Body of pancreas (tissue), 4 donors: ENCODE measurements at regions not wholly inside any gene's neighbourhood (a gene's known extent, or its start where the extent isn't known, plus 50 kb on each side); places are given as distances from the start of the nearest gene placed in this dataset.

Source experiments
- ATAC-seq: fragments of 150-250 bp; one replicate; pipeline ENCODE4 v1.9.1; 2016
- DNase-seq, 4 donors: peaks; one replicate each; pipeline ENCODE4 v3.0.0-alpha.2; 2019
- H3K27ac ChIP-seq, 4 donors: fragments of 200-600 bp; sonication (generic); 1 replicate in 3 of 4; 2 replicates in 1 of 4; pipeline versions ENCODE4 v1.5.1 to v1.6.1; 2016 to 2019; ENCODE audit warnings: mild to moderate bottlenecking in 1 of 4, mixed read lengths in 1 of 4, moderate library complexity in 1 of 4
- H3K27me3 ChIP-seq, 2 donors: fragments of 200-600 bp; sonication (generic); one replicate each; pipeline ENCODE4 v1.6.0; 2016; ENCODE audit warnings: mild to moderate bottlenecking in 1 of 2
- H3K36me3 ChIP-seq, 2 donors: fragments of 200-600 bp; sonication (generic); replicated peaks in 1 of 2; 2 replicates each; pipeline ENCODE4 v1.5.1; 2016; ENCODE audit warnings: low read depth in 2 of 2; ENCODE audit not compliant: insufficient read depth in 1 of 2
- H3K4me1 ChIP-seq: fragments of 200-600 bp; sonication (generic); one replicate; pipeline ENCODE4 v1.6.0; 2016
- H3K4me3 ChIP-seq, 2 donors: fragments of 200-600 bp; sonication (generic); 1 replicate in 1 of 2; 2 replicates in 1 of 2; pipeline ENCODE4 v1.5.1; 2016 to 2019
- H3K9me3 ChIP-seq, 3 donors: fragments of 200-600 bp; sonication (generic); 1 replicate in 2 of 3; 2 replicates in 1 of 3; pipeline ENCODE4 v1.5.1; 2016
- CTCF ChIP-seq, 7 experiments: fragments of 450-650 bp in 4 of 7; fragments of 200-600 bp in 3 of 7; sonication (generic) in 3 of 7; IDR thresholded peaks; one replicate each; pipeline ENCODE4 v1.5.1; 2016 to 2019; ENCODE audit warnings: antibody characterized with exemption in 7 of 7
- POLR2A ChIP-seq, 3 donors: fragments of 450-650 bp; IDR thresholded peaks; one replicate each; pipeline ENCODE4 v1.6.1; 2016; ENCODE audit warnings: antibody characterized with exemption in 3 of 3, mild to moderate bottlenecking in 2 of 3
- WGBS, 2 donors: methylation state at CpG; one replicate each; pipeline ENCODE4 v1.1.5; 2017; 5-methylcytosine and 5-hydroxymethylcytosine counted together
- intact Hi-C: fragments of 100-400 bp; cut with DNase I; formaldehyde crosslinking; loops from one replicate; pipeline ENCODE4 v1.15.1; 2023

DNA sequence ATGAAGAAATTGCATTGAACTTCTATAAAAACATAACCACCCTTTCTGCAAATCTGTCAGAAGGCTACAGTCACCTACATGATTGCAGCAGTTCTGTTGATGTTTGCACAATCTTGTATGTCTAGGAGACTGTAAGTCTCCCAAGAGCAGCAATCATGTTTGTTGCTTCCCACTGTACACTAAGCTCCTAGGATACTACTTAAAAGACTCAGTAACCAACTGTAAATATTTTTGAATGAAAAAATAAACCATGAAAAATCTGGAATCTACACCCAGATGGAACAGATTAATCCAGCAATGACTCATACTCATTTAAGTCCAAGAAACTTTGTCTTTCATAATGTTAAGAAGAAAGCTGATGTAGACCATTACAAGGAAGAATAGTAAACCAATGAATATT lies 168.5 kb upstream of the ATXN1 start:
- Histone ChIP-seq H3K4me1 (no peaks in the 10 kb centered on the region), H3K27ac (no peak overlapping the region), H3K36me3 (no peaks in the 10 kb centered on the region), H3K4me3 (no peak overlapping the region), H3K9me3 (no peaks in the 10 kb centered on the region), H3K27me3 (no peaks in the 10 kb centered on the region)
- ATAC-seq (no peak), DNase-seq (no peak)
- intact Hi-C loops: no loop called here
- TF ChIP-seq POLR2A (IDR thresholded peaks at IDR 0.05): no peak
- no peak for TF ChIP-seq CTCF (IDR thresholded peaks at IDR 0.05)

GRCh38 chr6:16928387-16928786 lies 167.1 kb upstream of the ATXN1 start:
- intact Hi-C loops: no loop called here
- H3K27me3 ChIP-seq: no peaks in the 10 kb centered on the region
- TF ChIP-seq CTCF (IDR thresholded peaks at IDR 0.05) (no peak), POLR2A (IDR thresholded peaks at IDR 0.05) (no peak)
- no peaks in the 10 kb centered on the region for H3K9me3 ChIP-seq
- no peak overlapping the region for H3K4me3 ChIP-seq
- 80 to 82% methylated on average over 2 of the region's 2 CpGs for WGBS, 2 donors
- no peaks in the 10 kb centered on the region for H3K4me1 ChIP-seq
- ATAC-seq (no peak), DNase-seq (no peak)
- H3K27ac ChIP-seq: no peak overlapping the region
- H3K36me3 ChIP-seq: no peaks in the 10 kb centered on the region

DNA sequence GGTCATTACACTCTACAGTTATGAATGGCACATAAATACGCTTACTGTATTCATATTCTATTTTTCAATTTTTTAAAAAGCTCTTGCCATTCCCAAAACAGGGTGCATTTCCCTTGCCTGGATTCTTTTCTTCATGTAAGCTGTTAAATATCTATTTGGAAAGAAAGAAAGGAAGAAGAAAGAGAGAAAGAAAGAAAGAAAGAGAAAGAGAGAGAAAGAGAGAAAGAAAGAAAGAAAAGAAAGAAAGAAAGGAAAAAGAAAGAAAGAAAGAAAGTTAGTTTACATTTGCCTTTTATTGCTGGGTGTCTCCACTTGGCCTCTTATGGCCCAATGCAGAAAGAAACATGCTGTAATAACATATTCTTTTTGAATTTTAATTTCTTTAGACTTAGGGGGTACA lies 165.9 kb upstream of the ATXN1 start:
- TF ChIP-seq CTCF (IDR thresholded peaks at IDR 0.05) (no peak), POLR2A (IDR thresholded peaks at IDR 0.05) (no peak)
- no peaks in the 10 kb centered on the region for H3K9me3 ChIP-seq
- H3K27me3 ChIP-seq: no peaks in the 10 kb centered on the region
- DNase-seq (no peak), ATAC-seq (no peak)
- no peaks in the 10 kb centered on the region for H3K4me1 ChIP-seq
- no peak overlapping the region for H3K27ac ChIP-seq
- intact Hi-C loops: no loop called here
- no peaks in the 10 kb centered on the region for H3K36me3 ChIP-seq
- WGBS, 2 donors: 90 to 93% methylated on average over 1 of the region's 1 CpG
- no peak overlapping the region for H3K4me3 ChIP-seq

DNA sequence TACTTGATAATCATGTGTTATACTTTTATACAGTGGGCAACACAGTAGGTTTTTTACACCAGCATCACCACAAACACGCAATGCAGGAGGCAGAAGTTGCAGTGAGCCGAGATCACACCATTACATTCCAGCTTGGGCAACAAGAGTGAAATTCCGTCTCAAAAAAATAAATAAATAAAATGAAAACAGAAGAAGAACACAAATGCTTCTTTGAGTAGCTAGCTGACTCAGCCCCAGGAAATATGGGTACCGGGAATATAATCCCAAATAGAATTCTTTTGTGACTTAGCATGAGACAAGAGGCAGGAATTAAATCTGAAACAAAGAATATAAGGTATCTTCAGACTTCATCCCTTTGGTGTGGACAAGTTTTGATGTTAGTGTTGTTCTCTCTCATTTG lies 164.2 kb upstream of the ATXN1 start:
- H3K4me1 ChIP-seq: no peaks in the 10 kb centered on the region
- intact Hi-C loops: no loop called here
- TF ChIP-seq CTCF (IDR thresholded peaks at IDR 0.05): no peak
- no peak overlapping the region for H3K4me3 ChIP-seq
- WGBS, 2 donors: 72 to 77% methylated on average over 4 of the region's 4 CpGs
- H3K27ac ChIP-seq: no peak overlapping the region
- no peaks in the 10 kb centered on the region for H3K27me3 ChIP-seq
- ATAC-seq: no peak
- no peaks in the 10 kb centered on the region for H3K9me3 ChIP-seq
- H3K36me3 ChIP-seq: no peaks in the 10 kb centered on the region
- DNase-seq: no peak

DNA sequence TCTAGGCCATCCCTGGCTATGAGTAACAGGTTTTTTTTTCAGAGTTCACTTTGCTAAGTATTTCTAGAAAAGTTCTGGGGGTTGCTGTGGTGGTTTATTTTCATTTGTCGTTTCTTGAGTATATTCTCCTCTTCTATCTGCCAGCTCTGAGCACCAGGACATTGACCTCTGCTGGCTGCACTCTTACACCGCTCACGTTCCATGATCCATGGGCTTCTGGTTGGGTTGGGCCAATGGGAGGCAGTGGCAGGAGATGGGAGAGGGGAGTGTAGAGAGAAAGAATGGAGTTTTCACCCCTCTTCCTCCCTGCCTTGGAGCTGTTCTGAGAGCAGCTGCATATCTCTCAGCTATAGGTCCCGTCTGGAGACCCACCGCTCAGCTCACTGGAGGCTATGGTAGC lies 161.0 kb upstream of the ATXN1 start:
- no peaks in the 10 kb centered on the region for H3K4me1 ChIP-seq
- H3K4me3 ChIP-seq: no peak overlapping the region
- H3K27ac ChIP-seq: no peak overlapping the region
- no peak for TF ChIP-seq POLR2A (IDR thresholded peaks at IDR 0.05)
- no peak for TF ChIP-seq CTCF (IDR thresholded peaks at IDR 0.05)
- no peaks in the 10 kb centered on the region for H3K9me3 ChIP-seq
- intact Hi-C loops: no loop called here
- 64 to 88% methylated on average over 3 to 5 of the region's 5 CpGs for WGBS, 2 donors
- H3K36me3 ChIP-seq: no peaks in the 10 kb centered on the region
- DNase-seq: no peak
- no peak for ATAC-seq
- no peaks in the 10 kb centered on the region for H3K27me3 ChIP-seq
